ENCODE measurements at regions not wholly inside any gene's neighbourhood (a gene's known extent, or its start where the extent isn't known, plus 50 kb on each side); places are given as distances from the start of the nearest gene placed in this dataset.
"Not testable (repeated sequence)": the region's sequence is repeated elsewhere in the genome, so short reads cannot be mapped to it uniquely, and the experiment has no call there.

DNA sequence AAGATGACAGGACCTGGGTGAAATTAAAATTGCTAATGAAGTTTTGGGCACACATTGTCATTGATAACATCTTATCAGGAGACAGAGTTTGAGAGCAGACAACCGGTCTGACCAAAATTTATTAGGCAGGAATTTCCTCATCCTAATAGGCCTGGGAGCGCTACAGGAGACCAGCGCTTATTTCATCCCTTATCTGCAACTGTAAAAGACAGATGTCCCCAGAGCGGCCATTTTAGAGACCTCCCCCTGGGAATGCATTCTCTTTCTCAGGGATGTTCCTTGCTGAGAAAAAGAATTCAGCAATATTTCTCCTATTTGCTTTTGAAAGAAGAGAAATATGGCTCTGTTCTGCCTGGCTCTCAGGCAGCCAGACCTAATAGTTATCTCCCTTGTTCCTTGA lies 504.2 kb upstream of the PCDH7 start:
- H4K20me1 ChIP-seq (ENCODE audit: insufficient read depth, low read length); POLR2A ChIA-PET; H3K4me3 ChIP-seq (replicated peaks in 1 of 3; ENCODE audit: insufficient read depth in 1 of 3, low read depth in 2 of 3, low read length in 3 of 3); H3K4me2 ChIP-seq (ENCODE audit: low read depth, low read length); DNase-seq (ENCODE audit: low spot score); intact Hi-C loops (cut with micrococcal nuclease; ENCODE audit: unreplicated experiment); H2AFZ ChIP-seq (ENCODE audit: low read length); H3K79me2 ChIP-seq (ENCODE audit: insufficient read depth, low read length); in situ Hi-C loops (cut with HindIII; ENCODE audit: extremely low pct_ligation_motif_present, low pct_unique_long_range_greater_than_20kb); H3K27ac ChIP-seq (ENCODE audit: extremely low read length, insufficient read depth, low read length); H3K4me1 ChIP-seq (ENCODE audit: insufficient read depth, low read length); BruUV-seq (replicated peaks); FAIRE-seq; H3K36me3 ChIP-seq (replicated peaks in 1 of 2; ENCODE audit: control insufficient read depth in 1 of 2, insufficient read depth in 2 of 2, low read length in 2 of 2); CTCF ChIA-PET (ENCODE audit: low intra/inter-chr PET ratio, low total read pairs); ATAC-seq; H3K27me3 ChIP-seq (ENCODE audit: control insufficient read depth in 1 of 2, insufficient read depth in 2 of 2, low read length in 2 of 2); H3K9ac ChIP-seq (ENCODE audit: insufficient read depth, low read depth, low read length): not testable (repeated sequence)
- WGBS (ENCODE audit: low lambda C conversion rate): 39% methylated on average over 4 of the region's 4 CpGs
- peaks cover 80% of the 10 kb centered on the region for H3K9me3 ChIP-seq (ENCODE audit: low read length)

DNA sequence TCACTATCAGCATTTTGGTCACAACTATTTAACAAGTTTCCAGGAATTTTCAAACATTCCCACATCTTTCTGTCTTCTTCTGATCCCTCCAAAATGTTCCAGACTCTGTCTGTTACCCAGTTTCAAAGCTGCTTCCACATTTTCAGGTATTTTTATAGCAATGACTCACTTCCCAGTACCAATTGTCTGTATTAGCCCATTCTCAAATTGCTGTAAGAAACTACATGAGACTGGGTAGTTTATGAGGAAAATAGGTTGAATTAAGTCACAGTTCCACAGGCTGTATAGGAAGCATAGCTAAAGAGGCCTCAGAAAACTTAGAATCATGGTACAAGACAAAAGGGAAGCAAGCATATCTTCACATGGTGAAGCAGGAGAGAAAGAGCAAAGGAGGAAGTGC lies 475.0 kb upstream of the PCDH7 start:
- Histone ChIP-seq H3K9ac (ENCODE audit: insufficient read depth, low read depth, low read length) (no peak overlapping the region), H3K79me2 (ENCODE audit: insufficient read depth, low read length) (no peaks in the 10 kb centered on the region), H3K27me3 (ENCODE audit: control insufficient read depth in 1 of 2, insufficient read depth in 2 of 2, low read length in 2 of 2) (no peaks in the 10 kb centered on the region), H3K4me3 (replicated peaks in 1 of 3; ENCODE audit: insufficient read depth in 1 of 3, low read depth in 2 of 3, low read length in 3 of 3) (no peak overlapping the region), H3K27ac (ENCODE audit: extremely low read length, insufficient read depth, low read length) (no peak overlapping the region), H3K4me2 (ENCODE audit: low read depth, low read length) (no peak overlapping the region), H2AFZ (ENCODE audit: low read length) (no peak overlapping the region), H3K9me3 (ENCODE audit: low read length) (peaks cover 91% of the 10 kb centered on the region), H3K36me3 (replicated peaks in 1 of 2; ENCODE audit: control insufficient read depth in 1 of 2, insufficient read depth in 2 of 2, low read length in 2 of 2) (no peaks in the 10 kb centered on the region), H4K20me1 (ENCODE audit: insufficient read depth, low read length) (no peaks in the 10 kb centered on the region), H3K4me1 (ENCODE audit: insufficient read depth, low read length) (no peaks in the 10 kb centered on the region)
- POLR2A ChIA-PET: no interaction called here
- CTCF ChIA-PET (ENCODE audit: low intra/inter-chr PET ratio, low total read pairs): no interaction called here
- FAIRE-seq: no peak
- no peak for TF ChIP-seq JDP2 (CRISPR knock-in tag; IDR thresholded peaks at IDR 0.05; ENCODE audit: borderline replicate concordance)
- TF ChIP-seq RAD51 (IDR thresholded peaks at IDR 0.05; ENCODE audit: borderline replicate concordance): no peak
- TF ChIP-seq NCOA5 (CRISPR knock-in tag; IDR thresholded peaks at IDR 0.05): no peak
- no peak for TF ChIP-seq U2AF1 (optimal IDR thresholded peaks at IDR 0.05; ENCODE audit: low read depth, low read length)
- BruUV-seq (replicated peaks): no TSS peak
- no peak for DNase-seq (ENCODE audit: low spot score)
- no peak for ATAC-seq
- in situ Hi-C loops (cut with HindIII; ENCODE audit: extremely low pct_ligation_motif_present, low pct_unique_long_range_greater_than_20kb): no loop called here
- intact Hi-C loops (cut with micrococcal nuclease; ENCODE audit: unreplicated experiment): no loop called here
